K562 (cell line): ENCODE measurements at regions not wholly inside any gene's neighbourhood (a gene's known extent, or its start where the extent isn't known, plus 50 kb on each side); places are given as distances from the start of the nearest gene placed in this dataset.

Experiments
- ATAC-seq: fragments of 200-7000 bp; cut with Tn5 transposase; 3 replicates; pipeline ENCODE4 v1.9.1; 2020; ENCODE audit warnings: moderate library complexity
- BruUV-seq: library from RNA; stranded (reverse); fragments of 400-500 nt; replicated peaks from 2 replicates; lab custom pipeline; 2021; lab: Mats Ljungman, UMichigan
- CTCF ChIA-PET: fragments of 300-600 bp; formaldehyde crosslinking; extraction: SDS; loops from one replicate; lab custom pipeline; 2021; ENCODE audit warnings: low intra/inter-chr PET ratio; lab: Yijun Ruan, JAX
- POLR2A ChIA-PET: fragments of 300-600, 350-650 bp; sonication (Branson Sonifier 250); formaldehyde crosslinking; extraction: SDS; loops from one replicate; lab custom pipeline; 2021; ENCODE audit warnings: antibody characterized with exemption, inconsistent platforms; lab: Yijun Ruan, JAX
- DNase-seq, 4 experiments: peaks; one replicate each; pipeline versions ENCODE4 v3.0.0 to v3.0.0-alpha.2; 2011 to 2018; ENCODE audit warnings: low spot score in 3 of 4, mixed read lengths in 3 of 4; ENCODE audit errors: extremely low read depth in 1 of 4
- FAIRE-seq: peaks from 2 replicates; lab custom pipeline; 2011; peaks lifted over from hg19 to GRCh38; lab: Jason Lieb, UNC
- H2AFZ ChIP-seq: 2 replicates; pipeline ENCODE4 v1.6.0; 2011; ENCODE audit warnings: low read depth, low read length, control low read depth, inconsistent platforms
- H3K27ac ChIP-seq: fragments of 200-600 bp; 3 replicates; pipeline ENCODE4 v1.8.0; 2011; ENCODE audit warnings: low read depth, mild to moderate bottlenecking, control low read depth, inconsistent platforms, low read length, moderate library complexity, mixed read lengths; ENCODE audit errors: extremely low read depth
- H3K27me3 ChIP-seq, 2 experiments: fragments of 300-600 bp in 1 of 2; 2 replicates in 1 of 2; 3 replicates in 1 of 2; pipeline versions ENCODE4 v1.6.0 to v1.8.0; 2011; ENCODE audit warnings: inconsistent platforms in 2 of 2, low read length in 2 of 2, mild to moderate bottlenecking in 1 of 2, mixed read lengths in 1 of 2, moderate library complexity in 1 of 2; ENCODE audit not compliant: control insufficient read depth in 2 of 2, insufficient read depth in 2 of 2
- H3K36me3 ChIP-seq: fragments of 300-600 bp; 3 replicates; pipeline ENCODE4 v1.8.0; 2011; ENCODE audit warnings: mild to moderate bottlenecking, low read length, inconsistent platforms; ENCODE audit not compliant: control insufficient read depth, insufficient read depth
- H3K4me1 ChIP-seq, 2 experiments: fragments of 200-600 bp in 1 of 2; replicated peaks in 1 of 2; 2 replicates in 1 of 2; 3 replicates in 1 of 2; pipeline versions ENCODE4 v1.5.1 to v1.8.0; 2011; ENCODE audit warnings: inconsistent platforms in 2 of 2, low read length in 2 of 2, mild to moderate bottlenecking in 1 of 2, mixed read lengths in 1 of 2, moderate library complexity in 1 of 2; ENCODE audit not compliant: control insufficient read depth in 2 of 2, insufficient read depth in 2 of 2
- H3K4me2 ChIP-seq: 2 replicates; pipeline ENCODE4 v1.6.1; 2011; ENCODE audit warnings: low read length, control low read depth, inconsistent platforms, mixed read lengths; ENCODE audit not compliant: insufficient read depth
- H3K4me3 ChIP-seq: fragments of 200-600 bp; sonication (generic), shearing (Covaris generic); 2 replicates; pipeline ENCODE4 v1.5.1; 2016; ENCODE audit warnings: control low read depth, inconsistent platforms
- H3K79me2 ChIP-seq: fragments of 200-600 bp; 3 replicates; pipeline ENCODE4 v1.8.0; 2011; ENCODE audit warnings: low read length, inconsistent platforms; ENCODE audit not compliant: control insufficient read depth, insufficient read depth
- H3K9ac ChIP-seq, 2 experiments: 2 replicates each; pipeline versions ENCODE4 v1.6.0 to v1.6.1; 2011; ENCODE audit warnings: low read depth in 2 of 2, low read length in 2 of 2, control low read depth in 1 of 2, inconsistent platforms in 1 of 2, mild to moderate bottlenecking in 1 of 2, mixed read lengths in 1 of 2; ENCODE audit not compliant: insufficient read depth in 1 of 2
- H3K9me1 ChIP-seq: one replicate; pipeline ENCODE4 v1.6.0; 2011; ENCODE audit warnings: inconsistent platforms, mild to moderate bottlenecking, low read length, moderate library complexity; ENCODE audit not compliant: control insufficient read depth, insufficient read depth
- H3K9me3 ChIP-seq: replicated peaks from 2 replicates; pipeline ENCODE4 v1.5.1; 2011; ENCODE audit warnings: low read depth, low read length, inconsistent platforms; ENCODE audit not compliant: control insufficient read depth, insufficient read depth
- H4K20me1 ChIP-seq: replicated peaks from 2 replicates; pipeline ENCODE4 v1.6.1; 2011; ENCODE audit warnings: low read length, inconsistent platforms, mixed read lengths; ENCODE audit not compliant: control insufficient read depth, insufficient read depth
- FIP1L1 ChIP-seq: fragments of 200-400 bp; formaldehyde crosslinking; IDR thresholded peaks from 2 replicates; pipeline ENCODE4 v1.6.1; 2018; ENCODE audit warnings: mild to moderate bottlenecking, low read depth, low read length; ENCODE audit not compliant: poor library complexity, severe bottlenecking
- MEIS2 ChIP-seq: fragments of 450-650 bp; IDR thresholded peaks from 2 replicates; pipeline ENCODE4 v1.6.1; 2014; ENCODE audit warnings: mild to moderate bottlenecking; ENCODE audit not compliant: partially characterized antibody
- ZNF431 ChIP-seq: sonication (generic); formaldehyde crosslinking; IDR thresholded peaks from 2 replicates; pipeline ENCODE4 v1.8.0; 2022; ENCODE audit warnings: mild to moderate bottlenecking, missing genetic modification reagents
- WGBS: fragments of 100-300 bp; shearing (Covaris generic); methylation state at CpG from one replicate; pipeline ENCODE4 v1.1.6; 2016; ENCODE audit warnings: low coverage, mixed read lengths; ENCODE audit not compliant: insufficient coverage; ENCODE audit errors: missing lambda C conversion rate; 5-methylcytosine and 5-hydroxymethylcytosine counted together
- in situ Hi-C: fragments of 300-500 bp; cut with MboI; formaldehyde crosslinking; loops from 4 replicates; pipeline ENCODE4 v1.15.0; 2018; ENCODE audit warnings: inconsistent platforms, mixed read lengths
- intact Hi-C: fragments of 100-400 bp; cut with micrococcal nuclease; formaldehyde crosslinking; loops from 2 replicates; pipeline ENCODE4 v1.14.2; 2022
- TF ChIP-seq, protein P1 (sequence below): fragments of 250-450 bp; sonication (Bioruptor Pico); IDR thresholded peaks from 2 replicates; pipeline ENCODE4 v1.9.0; 2021; ENCODE audit warnings: mild to moderate bottlenecking, inconsistent platforms
- TF ChIP-seq, protein P2 (sequence below), 2 experiments: fragments of 450-650 bp in 1 of 2; sonication (generic) in 1 of 2; formaldehyde crosslinking; conservative IDR thresholded peaks; 2 replicates each; pipeline versions ENCODE4 v1.4.0 to v1.8.1; 2020 to 2022; ENCODE audit warnings: mild to moderate bottlenecking in 1 of 2, missing genetic modification reagents in 1 of 2

DNA sequence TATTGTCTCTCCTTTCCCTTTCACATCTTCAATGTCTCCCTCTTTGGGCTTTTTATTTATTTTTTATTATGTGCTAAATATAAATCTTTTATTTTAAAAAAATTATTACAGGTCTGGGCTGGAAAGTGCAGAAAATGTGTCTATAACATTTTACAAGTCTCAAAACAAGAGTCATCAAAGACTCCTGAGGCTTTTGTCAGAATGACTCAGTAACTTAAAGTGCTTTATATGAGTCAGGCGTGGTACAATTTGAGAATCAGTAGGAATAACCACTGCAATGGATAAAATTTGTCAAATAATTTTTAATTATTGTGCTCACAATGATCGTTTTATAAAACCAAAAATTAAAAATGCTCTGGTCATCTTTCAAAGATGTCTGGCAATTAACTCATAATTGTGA lies 193.9 kb downstream of the MMUT start (continued):
- TF ChIP-seq, protein P1, sequence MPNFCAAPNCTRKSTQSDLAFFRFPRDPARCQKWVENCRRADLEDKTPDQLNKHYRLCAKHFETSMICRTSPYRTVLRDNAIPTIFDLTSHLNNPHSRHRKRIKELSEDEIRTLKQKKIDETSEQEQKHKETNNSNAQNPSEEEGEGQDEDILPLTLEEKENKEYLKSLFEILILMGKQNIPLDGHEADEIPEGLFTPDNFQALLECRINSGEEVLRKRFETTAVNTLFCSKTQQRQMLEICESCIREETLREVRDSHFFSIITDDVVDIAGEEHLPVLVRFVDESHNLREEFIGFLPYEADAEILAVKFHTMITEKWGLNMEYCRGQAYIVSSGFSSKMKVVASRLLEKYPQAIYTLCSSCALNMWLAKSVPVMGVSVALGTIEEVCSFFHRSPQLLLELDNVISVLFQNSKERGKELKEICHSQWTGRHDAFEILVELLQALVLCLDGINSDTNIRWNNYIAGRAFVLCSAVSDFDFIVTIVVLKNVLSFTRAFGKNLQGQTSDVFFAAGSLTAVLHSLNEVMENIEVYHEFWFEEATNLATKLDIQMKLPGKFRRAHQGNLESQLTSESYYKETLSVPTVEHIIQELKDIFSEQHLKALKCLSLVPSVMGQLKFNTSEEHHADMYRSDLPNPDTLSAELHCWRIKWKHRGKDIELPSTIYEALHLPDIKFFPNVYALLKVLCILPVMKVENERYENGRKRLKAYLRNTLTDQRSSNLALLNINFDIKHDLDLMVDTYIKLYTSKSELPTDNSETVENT: no peak
- TF ChIP-seq, protein P2, sequence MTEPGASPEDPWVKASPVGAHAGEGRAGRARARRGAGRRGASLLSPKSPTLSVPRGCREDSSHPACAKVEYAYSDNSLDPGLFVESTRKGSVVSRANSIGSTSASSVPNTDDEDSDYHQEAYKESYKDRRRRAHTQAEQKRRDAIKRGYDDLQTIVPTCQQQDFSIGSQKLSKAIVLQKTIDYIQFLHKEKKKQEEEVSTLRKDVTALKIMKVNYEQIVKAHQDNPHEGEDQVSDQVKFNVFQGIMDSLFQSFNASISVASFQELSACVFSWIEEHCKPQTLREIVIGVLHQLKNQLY (CRISPR knock-in tag; conservative IDR thresholded peaks at IDR 0.05): no peak
- TF ChIP-seq ZNF431 (CRISPR knock-in tag) (no peak), FIP1L1 (no peak)

DNA sequence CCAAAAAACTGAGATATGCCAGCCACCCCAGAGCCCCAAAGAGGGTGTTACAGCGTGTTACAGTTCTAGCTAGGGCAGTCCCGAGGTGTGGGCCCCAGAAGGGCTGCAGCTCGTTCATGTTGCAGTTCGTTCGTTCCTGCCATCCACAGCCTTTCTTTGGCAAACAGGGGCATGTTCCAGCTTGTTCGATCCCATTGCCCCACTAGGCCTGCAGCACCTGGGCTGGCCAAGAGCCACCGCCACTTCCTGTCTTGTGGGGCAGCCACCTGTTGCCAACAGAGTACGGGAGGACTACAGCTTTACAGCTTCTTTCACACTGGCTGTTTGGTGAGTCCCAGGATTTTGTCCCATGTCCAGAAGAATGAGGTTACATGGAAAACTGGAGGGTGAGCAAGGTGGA lies 198.1 kb downstream of the MMUT start:
- WGBS: 1% methylated on average over 8 of the region's 8 CpGs
- ATAC-seq: no peak
- no peak overlapping the region for H3K4me2 ChIP-seq
- H3K79me2 ChIP-seq: no peaks in the 10 kb centered on the region
- no peaks in the 10 kb centered on the region for H3K9me3 ChIP-seq
- in situ Hi-C loops: no loop called here
- POLR2A ChIA-PET: no interaction called here
- no peak for TF ChIP-seq MEIS2
- no peak overlapping the region for H3K4me3 ChIP-seq
- no peak for FAIRE-seq
- H3K27ac ChIP-seq: no peak overlapping the region
- CTCF ChIA-PET: no interaction called here
- no TSS peak for BruUV-seq
- H4K20me1 ChIP-seq: no peaks in the 10 kb centered on the region
- H3K4me1 ChIP-seq: no peaks in the 10 kb centered on the region
- H2AFZ ChIP-seq: no peak overlapping the region
- H3K9me1 ChIP-seq: no peaks in the 10 kb centered on the region
- H3K36me3 ChIP-seq: no peaks in the 10 kb centered on the region
- DNase-seq: no peak
- H3K9ac ChIP-seq: no peak overlapping the region
- no peaks in the 10 kb centered on the region for H3K27me3 ChIP-seq
- intact Hi-C loops: no loop called here
